ENCODE measurements at regions not wholly inside any gene's neighbourhood (a gene's known extent, or its start where the extent isn't known, plus 50 kb on each side); places are given as distances from the start of the nearest gene placed in this dataset.

GRCh38 chr4:11636031-11636430 lies 207.3 kb upstream of the HS3ST1 start:
- no peak for DNase-seq (ENCODE audit: low read depth in 2 of 2)

GRCh38 chr4:11635342-11635741 lies 206.6 kb upstream of the HS3ST1 start:
- no peak for DNase-seq (ENCODE audit: low read depth in 2 of 2)

- DNase-seq (ENCODE audit: low read depth in 2 of 2) = no peak
These were observed 205.6 kb upstream of the HS3ST1 start for GRCh38 chr4:11634283-11634682.

GRCh38 chr4:11633430-11633829 lies 204.7 kb upstream of the HS3ST1 start:
- DNase-seq (ENCODE audit: low read depth in 2 of 2) = no peak

GRCh38 chr4:11632483-11632882 lies 203.8 kb upstream of the HS3ST1 start:
- no peak for DNase-seq (ENCODE audit: low read depth in 2 of 2)

- DNase-seq (ENCODE audit: low read depth in 2 of 2) = no peak
These were observed 203.3 kb upstream of the HS3ST1 start for GRCh38 chr4:11632025-11632424.

GRCh38 chr4:11631416-11631815 lies 202.7 kb upstream of the HS3ST1 start:
- DNase-seq (ENCODE audit: low read depth in 2 of 2) = no peak

GRCh38 chr4:11628093-11628725 lies 199.5 kb upstream of the HS3ST1 start:
- no peak for DNase-seq (ENCODE audit: low read depth in 2 of 2)

GRCh38 chr4:11626066-11626465 lies 197.4 kb upstream of the HS3ST1 start:
- DNase-seq (ENCODE audit: low read depth in 2 of 2) = no peak

GRCh38 chr4:11625211-11625610 lies 196.5 kb upstream of the HS3ST1 start:
- no peak for DNase-seq (ENCODE audit: low read depth in 2 of 2)

- no peak for DNase-seq (ENCODE audit: low read depth in 2 of 2)
These were observed 195.7 kb upstream of the HS3ST1 start for GRCh38 chr4:11624370-11624769.

- DNase-seq (ENCODE audit: low read depth in 2 of 2) = no peak
These were observed 195.0 kb upstream of the HS3ST1 start for GRCh38 chr4:11623726-11624037.

GRCh38 chr4:11622961-11623725 lies 194.4 kb upstream of the HS3ST1 start:
- DNase-seq (ENCODE audit: low read depth in 2 of 2) = no peak

GRCh38 chr4:11620861-11621260 lies 192.2 kb upstream of the HS3ST1 start:
- DNase-seq (ENCODE audit: low read depth in 2 of 2) = no peak

- no peak for DNase-seq (ENCODE audit: low read depth in 2 of 2)
These were observed 190.1 kb upstream of the HS3ST1 start for GRCh38 chr4:11618666-11619282.

GRCh38 chr4:11616856-11617255 lies 188.2 kb upstream of the HS3ST1 start:
- DNase-seq (ENCODE audit: low read depth in 2 of 2) = no peak

- DNase-seq (ENCODE audit: low read depth in 2 of 2) = no peak
These were observed 186.9 kb upstream of the HS3ST1 start for GRCh38 chr4:11615601-11616000.

- DNase-seq (ENCODE audit: low read depth in 2 of 2) = no peak
These were observed 185.7 kb upstream of the HS3ST1 start for GRCh38 chr4:11614426-11614825.

- DNase-seq (ENCODE audit: low read depth in 2 of 2) = no peak
These were observed 183.2 kb upstream of the HS3ST1 start for GRCh38 chr4:11611868-11612267.

GRCh38 chr4:11609751-11610150 lies 181.1 kb upstream of the HS3ST1 start:
- no peak for DNase-seq (ENCODE audit: low read depth in 2 of 2)

GRCh38 chr4:11608992-11609391 lies 180.3 kb upstream of the HS3ST1 start:
- no peak for DNase-seq (ENCODE audit: low read depth in 2 of 2)

GRCh38 chr4:11606078-11606477 lies 177.4 kb upstream of the HS3ST1 start:
- DNase-seq (ENCODE audit: low read depth in 2 of 2) = no peak

GRCh38 chr4:11605597-11605996 lies 176.9 kb upstream of the HS3ST1 start:
- DNase-seq (ENCODE audit: low read depth in 2 of 2) = no peak
